Right renal pelvis (tissue), 4 donors: ENCODE measurements at regions not wholly inside any gene's neighbourhood (a gene's known extent, or its start where the extent isn't known, plus 50 kb on each side); places are given as distances from the start of the nearest gene placed in this dataset.

Experiments
- DNase-seq, 4 donors: peaks; one replicate each; pipeline ENCODE4 v3.0.0-alpha.2; 2013; ENCODE audit warnings: low read depth in 4 of 4, low spot score in 3 of 4, missing footprints in 1 of 4

- no peak for DNase-seq
Measured at GRCh38 chr1:168958562-168959289, 147.8 kb upstream of the ATP1B1 start.

- DNase-seq, result no peak
Measured at GRCh38 chr1:168959382-168959781, 147.1 kb upstream of the ATP1B1 start.

GRCh38 chr1:168960114-168960513 lies 146.4 kb upstream of the ATP1B1 start:
- DNase-seq, result no peak

GRCh38 chr1:168960595-168960994 lies 145.9 kb upstream of the ATP1B1 start:
- DNase-seq, result no peak

GRCh38 chr1:168963601-168964000 lies 142.9 kb upstream of the ATP1B1 start:
- no peak for DNase-seq

- DNase-seq, result no peak
Measured at GRCh38 chr1:168964478-168964877, 142.0 kb upstream of the ATP1B1 start.

- DNase-seq, result no peak
Measured at GRCh38 chr1:168966217-168966616, 140.3 kb upstream of the ATP1B1 start.

- no peak for DNase-seq
Measured at GRCh38 chr1:168966636-168967035, 139.9 kb upstream of the ATP1B1 start.

- no peak for DNase-seq
Measured at GRCh38 chr1:168970926-168971659, 135.4 kb upstream of the ATP1B1 start.

GRCh38 chr1:168972225-168972624 lies 134.3 kb upstream of the ATP1B1 start:
- no peak for DNase-seq

- DNase-seq, result no peak
Measured at GRCh38 chr1:168972887-168973286, 133.6 kb upstream of the ATP1B1 start.

GRCh38 chr1:168974117-168974516 lies 132.4 kb upstream of the ATP1B1 start:
- DNase-seq, result no peak

GRCh38 chr1:168974611-168975010 lies 131.9 kb upstream of the ATP1B1 start:
- no peak for DNase-seq

GRCh38 chr1:168976267-168976666 lies 130.2 kb upstream of the ATP1B1 start:
- DNase-seq, result no peak

GRCh38 chr1:168977618-168978017 lies 128.9 kb upstream of the ATP1B1 start:
- DNase-seq, result no peak

- DNase-seq, result no peak
Measured at GRCh38 chr1:168979276-168979675, 127.2 kb upstream of the ATP1B1 start.

- no peak for DNase-seq
Measured at GRCh38 chr1:168980180-168980579, 126.3 kb upstream of the ATP1B1 start.

- DNase-seq, result no peak
Measured at GRCh38 chr1:168980656-168981055, 125.8 kb upstream of the ATP1B1 start.

GRCh38 chr1:168982778-168983177 lies 123.7 kb upstream of the ATP1B1 start:
- DNase-seq, result no peak

GRCh38 chr1:168987330-168987729 lies 119.2 kb upstream of the ATP1B1 start:
- no peak for DNase-seq

- no peak for DNase-seq
Measured at GRCh38 chr1:168987923-168988322, 118.6 kb upstream of the ATP1B1 start.

GRCh38 chr1:168989985-168990384 lies 116.5 kb upstream of the ATP1B1 start:
- DNase-seq, result no peak
